ENCODE measurements at regions not wholly inside any gene's neighbourhood (a gene's known extent, or its start where the extent isn't known, plus 50 kb on each side); places are given as distances from the start of the nearest gene placed in this dataset.

GRCh38 chr6:16897669-16898068 lies 136.4 kb upstream of the ATXN1 start:
- TF ChIP-seq CTCF (IDR thresholded peaks at IDR 0.05), result no peak
- TF ChIP-seq POLR2A (IDR thresholded peaks at IDR 0.05), result no peak
- TF ChIP-seq EP300 (IDR thresholded peaks at IDR 0.05), result no peak
- no peak for TF ChIP-seq POLR2AphosphoS5 (IDR thresholded peaks at IDR 0.05)

Measured in upper lobe of left lung (tissue), 4 donors.